Mesenchymal stem cell (in vitro differentiated cells and primary cell): ENCODE measurements at regions not wholly inside any gene's neighbourhood (a gene's known extent, or its start where the extent isn't known, plus 50 kb on each side); places are given as distances from the start of the nearest gene placed in this dataset.
A peak's percentile ranks its signal among the peaks of the same experiment; 100 is the strongest.

Experiments
- DNase-seq: peaks from one replicate; pipeline ENCODE4 v3.0.0-alpha.2; 2013
- H2AFZ ChIP-seq: one replicate; pipeline ENCODE4 v1.6.1; 2013; ENCODE audit warnings: low read depth, mild to moderate bottlenecking, control low read depth, inconsistent platforms, low read length, moderate library complexity
- H2AK5ac ChIP-seq: 2 replicates; pipeline ENCODE4 v1.6.1; 2013; ENCODE audit warnings: low read length, moderate library complexity, mild to moderate bottlenecking, inconsistent platforms; ENCODE audit not compliant: severe bottlenecking
- H2BK120ac ChIP-seq: one replicate; pipeline ENCODE4 v1.6.1; 2013; ENCODE audit warnings: low read depth, mild to moderate bottlenecking, inconsistent platforms, low read length, moderate library complexity
- H2BK12ac ChIP-seq, 2 experiments: one replicate each; pipeline ENCODE4 v1.6.1; 2013; ENCODE audit warnings: inconsistent platforms in 2 of 2, low read length in 2 of 2, mild to moderate bottlenecking in 2 of 2, moderate library complexity in 2 of 2, control low read depth in 1 of 2
- H2BK15ac ChIP-seq: one replicate; pipeline ENCODE4 v1.6.1; 2013; ENCODE audit warnings: mild to moderate bottlenecking, low read depth, inconsistent platforms; ENCODE audit not compliant: poor library complexity, severe bottlenecking
- H2BK5ac ChIP-seq: 2 replicates; pipeline ENCODE4 v1.6.1; 2013; ENCODE audit warnings: low read depth, mild to moderate bottlenecking, low read length, control low read depth, inconsistent platforms; ENCODE audit not compliant: poor library complexity, severe bottlenecking
- H3K14ac ChIP-seq, 2 experiments: one replicate each; pipeline ENCODE4 v1.6.1; 2013; ENCODE audit warnings: inconsistent platforms in 2 of 2, low read length in 2 of 2, control low read depth in 1 of 2, mild to moderate bottlenecking in 1 of 2, moderate library complexity in 1 of 2
- H3K18ac ChIP-seq, 2 experiments: one replicate each; pipeline ENCODE4 v1.6.1; 2013; ENCODE audit warnings: inconsistent platforms in 2 of 2, low read length in 2 of 2, control low read depth in 1 of 2, low read depth in 1 of 2, mild to moderate bottlenecking in 1 of 2
- H3K23ac ChIP-seq, 2 experiments: one replicate each; pipeline ENCODE4 v1.6.1; 2013; ENCODE audit warnings: inconsistent platforms in 2 of 2, low read length in 2 of 2, mild to moderate bottlenecking in 2 of 2, moderate library complexity in 2 of 2, control low read depth in 1 of 2
- H3K27ac ChIP-seq: 2 replicates; pipeline ENCODE4 v1.5.1; 2013; ENCODE audit warnings: mild to moderate bottlenecking, moderate library complexity, low read length, control low read depth, inconsistent platforms; ENCODE audit not compliant: poor library complexity, severe bottlenecking
- H3K27me3 ChIP-seq, 2 experiments: 2 replicates each; pipeline versions ENCODE4 v1.6.1 to v1.7.0; 2013; ENCODE audit warnings: low read length in 2 of 2, mild to moderate bottlenecking in 2 of 2, moderate library complexity in 2 of 2, control low read depth in 1 of 2, inconsistent platforms in 1 of 2; ENCODE audit not compliant: control insufficient read depth in 1 of 2, insufficient read depth in 1 of 2
- H3K36me3 ChIP-seq, 2 experiments: 2 replicates each; pipeline versions ENCODE4 v1.6.1 to v1.7.0; 2013; ENCODE audit warnings: low read length in 2 of 2, control low read depth in 1 of 2, inconsistent platforms in 1 of 2, low read depth in 1 of 2, mild to moderate bottlenecking in 1 of 2; ENCODE audit not compliant: insufficient read depth in 2 of 2, control insufficient read depth in 1 of 2
- H3K4ac ChIP-seq, 2 experiments: one replicate each; pipeline ENCODE4 v1.6.1; 2013; ENCODE audit warnings: inconsistent platforms in 2 of 2, low read length in 2 of 2, mild to moderate bottlenecking in 2 of 2, moderate library complexity in 2 of 2, control low read depth in 1 of 2, low read depth in 1 of 2
- H3K4me1 ChIP-seq: 2 replicates; pipeline ENCODE4 v1.6.1; 2013; ENCODE audit warnings: low read depth, low read length, control low read depth; ENCODE audit not compliant: control insufficient read depth, insufficient read depth
- H3K4me2 ChIP-seq: 2 replicates; pipeline ENCODE4 v1.6.1; 2013; ENCODE audit warnings: low read length, mild to moderate bottlenecking, inconsistent platforms; ENCODE audit not compliant: poor library complexity, severe bottlenecking
- H3K4me3 ChIP-seq, 2 experiments: 2 replicates each; pipeline versions ENCODE4 v1.5.1 to v1.7.0; 2013; ENCODE audit warnings: low read length in 2 of 2, mild to moderate bottlenecking in 2 of 2, control low read depth in 1 of 2, low read depth in 1 of 2; ENCODE audit not compliant: insufficient read depth in 1 of 2
- H3K79me1 ChIP-seq: replicated peaks from 2 replicates; pipeline ENCODE4 v1.6.1; 2013; ENCODE audit warnings: mild to moderate bottlenecking, control low read depth, low read length, inconsistent platforms; ENCODE audit not compliant: poor library complexity, severe bottlenecking
- H3K9ac ChIP-seq: 2 replicates; pipeline ENCODE4 v1.7.0; 2013; ENCODE audit warnings: mild to moderate bottlenecking, low read length, moderate library complexity
- H3K9me3 ChIP-seq: 2 replicates; pipeline ENCODE4 v1.7.0; 2013; ENCODE audit warnings: mild to moderate bottlenecking, low read length; ENCODE audit not compliant: control insufficient read depth
- H4K8ac ChIP-seq: one replicate; pipeline ENCODE4 v1.6.1; 2013; ENCODE audit warnings: inconsistent platforms, mild to moderate bottlenecking, low read length, moderate library complexity
- H4K91ac ChIP-seq: one replicate; pipeline ENCODE4 v1.6.1; 2013; ENCODE audit warnings: mild to moderate bottlenecking, low read length, inconsistent platforms
- WGBS: methylation state at CpG from one replicate; pipeline ENCODE4 v1.1.7; 2013; ENCODE audit warnings: mixed read lengths; 5-methylcytosine and 5-hydroxymethylcytosine counted together

GRCh38 chr11:70867281-70868047 lies 384.9 kb downstream of the SHANK2 start:
- H3K27me3 ChIP-seq, result peaks cover 0 to 15% of the 10 kb centered on the region in 2 experiments
- H3K4ac ChIP-seq, result no peak overlapping the region
- 87% methylated on average over 25 of the region's 25 CpGs for WGBS
- H3K79me1 ChIP-seq, result no peaks in the 10 kb centered on the region
- no peak overlapping the region for H2AK5ac ChIP-seq
- no peak overlapping the region for H2BK120ac ChIP-seq
- H3K9me3 ChIP-seq, result no peaks in the 10 kb centered on the region
- H3K4me2 ChIP-seq, result no peak overlapping the region
- H3K27ac ChIP-seq, result no peak overlapping the region
- H3K4me1 ChIP-seq, result no peaks in the 10 kb centered on the region
- no peak overlapping the region for H3K4me3 ChIP-seq
- H2BK15ac ChIP-seq, result no peak overlapping the region
- no peaks in the 10 kb centered on the region for H3K36me3 ChIP-seq
- H3K14ac ChIP-seq, result no peak overlapping the region
- no peak overlapping the region for H3K18ac ChIP-seq
- no peak overlapping the region for H3K23ac ChIP-seq
- H2BK5ac ChIP-seq, result no peak overlapping the region
- H2BK12ac ChIP-seq, result no peak overlapping the region
- no peak for DNase-seq
- no peak overlapping the region for H2AFZ ChIP-seq
- no peak overlapping the region for H4K91ac ChIP-seq
- no peak overlapping the region for H3K9ac ChIP-seq
- no peak overlapping the region for H4K8ac ChIP-seq

GRCh38 chr11:70868341-70868885 lies 384.0 kb downstream of the SHANK2 start:
- 83% methylated on average over 6 of the region's 8 CpGs for WGBS
- Histone ChIP-seq H3K4me2 (no peak overlapping the region), H2BK120ac (no peak overlapping the region), H4K8ac (no peak overlapping the region), H3K23ac (no peak overlapping the region), H3K36me3 (no peaks in the 10 kb centered on the region), H3K18ac (no peak overlapping the region), H3K27me3 (peaks cover 0 to 18% of the 10 kb centered on the region in 2 experiments), H2BK12ac (no peak overlapping the region), H3K4me1 (no peaks in the 10 kb centered on the region), H3K4me3 (no peak overlapping the region), H2BK5ac (no peak overlapping the region), H3K27ac (no peak overlapping the region), H2AK5ac (no peak overlapping the region), H3K9me3 (no peaks in the 10 kb centered on the region), H3K4ac (no peak overlapping the region), H3K14ac (no peak overlapping the region), H3K9ac (no peak overlapping the region), H2BK15ac (no peak overlapping the region), H3K79me1 (no peaks in the 10 kb centered on the region), H2AFZ (no peak overlapping the region), H4K91ac (no peak overlapping the region)
- DNase-seq, result no peak

- DNase-seq, result no peak
- Histone ChIP-seq H2BK5ac (no peak overlapping the region), H2BK12ac (no peak overlapping the region), H2AK5ac (no peak overlapping the region), H3K23ac (no peak overlapping the region), H4K8ac (no peak overlapping the region), H4K91ac (no peak overlapping the region), H3K4me1 (no peaks in the 10 kb centered on the region), H3K9ac (no peak overlapping the region), H3K4ac (no peak overlapping the region), H3K14ac (no peak overlapping the region), H2BK15ac (no peak overlapping the region), H3K79me1 (no peaks in the 10 kb centered on the region), H2AFZ (no peak overlapping the region), H3K27ac (no peak overlapping the region), H3K27me3 (peaks cover 0 to 18% of the 10 kb centered on the region in 2 experiments), H3K36me3 (no peaks in the 10 kb centered on the region), H3K4me3 (no peak overlapping the region), H2BK120ac (no peak overlapping the region), H3K9me3 (no peaks in the 10 kb centered on the region), H3K4me2 (no peak overlapping the region), H3K18ac (no peak overlapping the region)
- 90% methylated on average over 10 of the region's 10 CpGs for WGBS
Measured at GRCh38 chr11:70869054-70869453, 383.3 kb downstream of the SHANK2 start.

- no peak overlapping the region for H4K91ac ChIP-seq
- no peak overlapping the region for H3K14ac ChIP-seq
- no peak overlapping the region for H2BK5ac ChIP-seq
- H2BK12ac ChIP-seq, result no peak overlapping the region
- H3K79me1 ChIP-seq, result no peaks in the 10 kb centered on the region
- H3K4ac ChIP-seq, result no peak overlapping the region
- no peak overlapping the region for H2AK5ac ChIP-seq
- 88% methylated on average over 11 of the region's 12 CpGs for WGBS
- DNase-seq, result peak; percentile 59
- H2BK15ac ChIP-seq, result no peak overlapping the region
- peaks cover 0 to 15% of the 10 kb centered on the region in 2 experiments for H3K27me3 ChIP-seq
- no peak overlapping the region for H3K9ac ChIP-seq
- no peak overlapping the region for H3K27ac ChIP-seq
- H3K4me2 ChIP-seq, result no peak overlapping the region
- H3K4me1 ChIP-seq, result peaks cover 2% of the 10 kb centered on the region
- H2BK120ac ChIP-seq, result no peak overlapping the region
- no peak overlapping the region for H2AFZ ChIP-seq
- no peak overlapping the region for H3K4me3 ChIP-seq
- no peak overlapping the region for H3K23ac ChIP-seq
- H3K36me3 ChIP-seq, result no peaks in the 10 kb centered on the region
- no peak overlapping the region for H3K18ac ChIP-seq
- H3K9me3 ChIP-seq, result no peaks in the 10 kb centered on the region
- H4K8ac ChIP-seq, result no peak overlapping the region
Measured at GRCh38 chr11:70871881-70872280, 380.5 kb downstream of the SHANK2 start.
